B cell (primary cell): ENCODE measurements at regions not wholly inside any gene's neighbourhood (a gene's known extent, or its start where the extent isn't known, plus 50 kb on each side); places are given as distances from the start of the nearest gene placed in this dataset.

Experiments
- ATAC-seq: fragments of 200-7000 bp; cut with Tn5 transposase; one replicate; pipeline ENCODE4 v1.10.0; 2021; ENCODE audit warnings: low read depth, mild to moderate bottlenecking, moderate number of reproducible peaks, moderate library complexity
- CTCF ChIA-PET: fragments of 350-600 bp; sonication (Branson Sonifier 250); formaldehyde crosslinking; loops from one replicate; lab custom pipeline; 2021; ENCODE audit warnings: antibody characterized with exemption, inconsistent platforms; lab: Charles Lee
- POLR2A ChIA-PET: fragments of 350-600 bp; sonication (Branson Sonifier 250); formaldehyde crosslinking; loops from one replicate; lab custom pipeline; 2021; ENCODE audit warnings: antibody characterized with exemption; lab: Charles Lee
- DNase-seq: peaks from one replicate; pipeline ENCODE4 v3.0.0; 2013
- H2AFZ ChIP-seq: 2 replicates; pipeline ENCODE4 v1.6.1; 2012; ENCODE audit warnings: mild to moderate bottlenecking, low read depth, low read length; ENCODE audit not compliant: insufficient read depth, poor library complexity, severe bottlenecking
- H3K27ac ChIP-seq, 2 donors: 1 replicate in 1 of 2; 2 replicates in 1 of 2; pipeline ENCODE4 v1.5.1; 2012 to 2013; ENCODE audit warnings: low read length in 2 of 2, mild to moderate bottlenecking in 2 of 2, moderate library complexity in 1 of 2
- H3K27me3 ChIP-seq, 4 experiments: fragments of 200-600 bp in 1 of 4; sonication (generic) in 1 of 4; replicated peaks in 1 of 4; 1 replicate in 2 of 4; 2 replicates in 2 of 4; pipeline versions ENCODE4 v1.6.1 to v1.7.0; 2013 to 2016; ENCODE audit warnings: low read length in 3 of 4, mild to moderate bottlenecking in 2 of 4, mixed read lengths in 1 of 4, moderate library complexity in 1 of 4; ENCODE audit not compliant: insufficient read depth in 4 of 4, control insufficient read depth in 3 of 4; ENCODE audit errors: control extremely low read depth in 1 of 4
- H3K36me3 ChIP-seq, 2 experiments: replicated peaks in 1 of 2; 1 replicate in 1 of 2; 2 replicates in 1 of 2; pipeline versions ENCODE4 v1.6.1 to v1.7.1; 2013; ENCODE audit warnings: low read length in 1 of 2; ENCODE audit not compliant: insufficient read depth in 2 of 2, control insufficient read depth in 1 of 2; ENCODE audit errors: control extremely low read depth in 1 of 2, extremely low read depth in 1 of 2
- H3K4me1 ChIP-seq, 2 donors: fragments of 200-600 bp in 1 of 2; sonication (generic) in 1 of 2; 1 replicate in 1 of 2; 2 replicates in 1 of 2; pipeline versions ENCODE4 v1.5.1 to v1.6.1; 2013 to 2017; ENCODE audit warnings: low read length in 2 of 2; ENCODE audit not compliant: control insufficient read depth in 2 of 2, insufficient read depth in 2 of 2
- H3K4me2 ChIP-seq: replicated peaks from 2 replicates; pipeline ENCODE3; 2012; ENCODE audit warnings: mild to moderate bottlenecking, low read depth, low read length; ENCODE audit not compliant: poor library complexity, severe bottlenecking
- H3K4me3 ChIP-seq, 5 experiments: fragments of 200-600 bp in 1 of 5; sonication (generic) in 1 of 5; 1 replicate in 3 of 5; 2 replicates in 2 of 5; pipeline versions ENCODE4 v1.5.1 to v1.7.0; 2011 to 2016; ENCODE audit warnings: low read length in 4 of 5, mild to moderate bottlenecking in 4 of 5, low read depth in 2 of 5, control low read depth in 1 of 5, moderate library complexity in 1 of 5; ENCODE audit not compliant: insufficient read depth in 1 of 5; ENCODE audit errors: control extremely low read depth in 1 of 5, extremely low read depth in 1 of 5
- H3K79me2 ChIP-seq: fragments of 200-600 bp; sonication (generic); one replicate; pipeline ENCODE4 v1.6.0; 2016; ENCODE audit warnings: low read length; ENCODE audit not compliant: control insufficient read depth, insufficient read depth
- H3K9ac ChIP-seq: fragments of 200-600 bp; sonication (generic); 2 replicates; pipeline ENCODE4 v1.6.1; 2017; ENCODE audit warnings: mild to moderate bottlenecking, low read length, moderate library complexity
- H3K9me3 ChIP-seq, 3 donors: one replicate each; pipeline versions ENCODE4 v1.6.1 to v1.7.1; 2013; ENCODE audit warnings: low read length in 2 of 3; ENCODE audit not compliant: control insufficient read depth in 2 of 3, insufficient read depth in 1 of 3; ENCODE audit errors: control extremely low read depth in 1 of 3
- H4K20me1 ChIP-seq: 2 replicates; pipeline ENCODE4 v1.6.0; 2012; ENCODE audit warnings: mild to moderate bottlenecking, low read length; ENCODE audit not compliant: insufficient read depth, control insufficient read depth, poor library complexity, severe bottlenecking
- H3K27ac Mint-ChIP-seq: one replicate; pipeline ENCODE4 v1.8.0; 2021; ENCODE audit warnings: mixed read lengths
- H3K27me3 Mint-ChIP-seq: one replicate; pipeline ENCODE4 v1.8.0; 2021; ENCODE audit warnings: mixed read lengths
- H3K4me1 Mint-ChIP-seq: one replicate; pipeline ENCODE4 v1.8.0; 2021; ENCODE audit warnings: mixed read lengths
- H3K4me3 Mint-ChIP-seq: one replicate; pipeline ENCODE4 v1.8.0; 2021; ENCODE audit warnings: mixed read lengths
- H3K9me3 Mint-ChIP-seq: one replicate; pipeline ENCODE4 v1.8.0; 2022; ENCODE audit warnings: mixed read lengths; ENCODE audit not compliant: insufficient read depth
- CTCF ChIP-seq: fragments of 200-600 bp; IDR thresholded peaks from one replicate; pipeline ENCODE4 v1.8.0; 2022; ENCODE audit warnings: antibody characterized with exemption, mild to moderate bottlenecking
- EZH2 ChIP-seq: IDR thresholded peaks from 2 replicates; pipeline ENCODE4 v1.6.1; 2012; ENCODE audit warnings: borderline replicate concordance, low read depth, mild to moderate bottlenecking, moderate library complexity, low read length; ENCODE audit not compliant: insufficient read depth, poor library complexity, severe bottlenecking
- WGBS: methylation state at CpG from one replicate; pipeline ENCODE4 v1.1.5; 2013; ENCODE audit warnings: missing lambda C conversion rate; ENCODE audit not compliant: insufficient coverage; 5-methylcytosine and 5-hydroxymethylcytosine counted together
- intact Hi-C: fragments of 100-400 bp; cut with micrococcal nuclease; formaldehyde crosslinking; loops from one replicate; pipeline ENCODE4 v1.10.0; 2022

DNA sequence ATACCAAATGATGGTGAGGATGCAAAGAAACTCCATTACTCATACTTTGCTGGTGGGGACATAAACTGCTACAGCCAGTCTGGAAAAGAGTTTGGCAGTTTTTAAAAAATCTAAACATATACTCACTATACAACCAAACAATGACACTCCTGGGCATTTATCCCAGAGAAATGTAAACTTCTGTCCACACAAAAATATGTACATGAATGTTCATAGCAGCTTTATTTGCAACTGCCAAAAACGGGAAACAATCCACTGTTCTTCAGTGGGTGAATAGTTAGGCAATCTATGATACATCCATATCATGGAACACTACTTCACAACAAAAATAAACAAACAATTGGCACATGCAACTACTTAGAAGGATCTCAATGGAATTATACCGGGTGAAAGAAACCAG, 276.4 kb upstream of the SP8 start:
- Histone ChIP-seq H3K36me3 (no peaks in the 10 kb centered on the region), H3K4me1 (no peaks in the 10 kb centered on the region), H2AFZ (no peak overlapping the region), H3K4me2 (no peak overlapping the region), H3K79me2 (no peaks in the 10 kb centered on the region), H3K9ac (no peak overlapping the region), H4K20me1 (no peaks in the 10 kb centered on the region), H3K9me3 (no peaks in the 10 kb centered on the region), H3K27me3 (no peaks in the 10 kb centered on the region), H3K4me3 (no peak overlapping the region), H3K27ac (no peak overlapping the region)
- H3K4me3 Mint-ChIP-seq = no peak overlapping the region
- ATAC-seq (no peak), DNase-seq (no peak)
- peaks cover 8% of the 10 kb centered on the region for H3K27me3 Mint-ChIP-seq
- peaks cover 6% of the 10 kb centered on the region for H3K9me3 Mint-ChIP-seq
- TF ChIP-seq EZH2 = no peak
- no peak for TF ChIP-seq CTCF
- CTCF ChIA-PET = no interaction called here
- intact Hi-C loops = no loop called here
- no peaks in the 10 kb centered on the region for H3K4me1 Mint-ChIP-seq
- no peak overlapping the region for H3K27ac Mint-ChIP-seq
- POLR2A ChIA-PET = no interaction called here
- no CpG with 5 or more reads among the region's 2 CpGs for WGBS

- H3K79me2 ChIP-seq = no peaks in the 10 kb centered on the region
- Mint-ChIP-seq H3K27ac (no peak overlapping the region), H3K27me3 (peaks cover 5% of the 10 kb centered on the region), H3K9me3 (peaks cover 6% of the 10 kb centered on the region), H3K4me1 (no peaks in the 10 kb centered on the region), H3K4me3 (no peak overlapping the region)
- H2AFZ ChIP-seq = no peak overlapping the region
- POLR2A ChIA-PET = no interaction called here
- H3K27ac ChIP-seq = no peak overlapping the region
- no peaks in the 10 kb centered on the region for H4K20me1 ChIP-seq
- WGBS = 40% methylated on average over 1 of the region's 6 CpGs
- H3K9ac ChIP-seq = no peak overlapping the region
- intact Hi-C loops = no loop called here
- H3K9me3 ChIP-seq = no peaks in the 10 kb centered on the region
- no peaks in the 10 kb centered on the region for H3K36me3 ChIP-seq
- no peaks in the 10 kb centered on the region for H3K27me3 ChIP-seq
- no peaks in the 10 kb centered on the region for H3K4me1 ChIP-seq
- no peak for DNase-seq
- no peak for ATAC-seq
- TF ChIP-seq EZH2 (no peak), CTCF (no peak)
- H3K4me3 ChIP-seq = no peak overlapping the region
- CTCF ChIA-PET = no interaction called here
- H3K4me2 ChIP-seq = no peak overlapping the region
These were observed 278.3 kb upstream of the SP8 start for GRCh38 chr7:21064698-21065648.
